Neutrophil (primary cell): ENCODE measurements at regions not wholly inside any gene's neighbourhood (a gene's known extent, or its start where the extent isn't known, plus 50 kb on each side); places are given as distances from the start of the nearest gene placed in this dataset.
"Not testable (repeated sequence)": the region's sequence is repeated elsewhere in the genome, so short reads cannot be mapped to it uniquely, and the experiment has no call there.

Experiments used
- H3K27ac ChIP-seq: fragments of 200-600 bp; sonication (generic); 2 replicates; pipeline ENCODE4 v1.5.1; 2016; ENCODE audit warnings: mild to moderate bottlenecking, moderate library complexity
- H3K27me3 ChIP-seq: fragments of 200-600 bp; sonication (generic); 2 replicates; pipeline ENCODE4 v1.6.0; 2016; ENCODE audit warnings: mild to moderate bottlenecking
- H3K36me3 ChIP-seq: fragments of 200-600 bp; sonication (generic); 2 replicates; pipeline ENCODE4 v1.5.1; 2017
- H3K4me1 ChIP-seq, 2 experiments: fragments of 200-600 bp in 1 of 2; sonication (generic) in 1 of 2; 1 replicate in 1 of 2; 2 replicates in 1 of 2; pipeline versions ENCODE4 v1.5.1 to v1.6.1; 2013 to 2016; ENCODE audit warnings: low read depth in 1 of 2, low read length in 1 of 2, mild to moderate bottlenecking in 1 of 2, moderate library complexity in 1 of 2; ENCODE audit not compliant: control insufficient read depth in 1 of 2, insufficient read depth in 1 of 2
- H3K4me3 ChIP-seq, 2 experiments: fragments of 200-600 bp in 1 of 2; sonication (generic) in 1 of 2; 1 replicate in 1 of 2; 2 replicates in 1 of 2; pipeline ENCODE4 v1.5.1; 2013 to 2016; ENCODE audit warnings: low read depth in 1 of 2, low read length in 1 of 2, mild to moderate bottlenecking in 1 of 2, moderate library complexity in 1 of 2
- H3K9me3 ChIP-seq: fragments of 200-600 bp; sonication (generic); 2 replicates; pipeline ENCODE4 v1.5.1; 2016
- TF ChIP-seq, protein P1 (sequence below): fragments of 200-600 bp; sonication (generic); IDR thresholded peaks from 2 replicates; pipeline ENCODE4 v1.5.1; 2016; ENCODE audit warnings: antibody characterized with exemption

DNA sequence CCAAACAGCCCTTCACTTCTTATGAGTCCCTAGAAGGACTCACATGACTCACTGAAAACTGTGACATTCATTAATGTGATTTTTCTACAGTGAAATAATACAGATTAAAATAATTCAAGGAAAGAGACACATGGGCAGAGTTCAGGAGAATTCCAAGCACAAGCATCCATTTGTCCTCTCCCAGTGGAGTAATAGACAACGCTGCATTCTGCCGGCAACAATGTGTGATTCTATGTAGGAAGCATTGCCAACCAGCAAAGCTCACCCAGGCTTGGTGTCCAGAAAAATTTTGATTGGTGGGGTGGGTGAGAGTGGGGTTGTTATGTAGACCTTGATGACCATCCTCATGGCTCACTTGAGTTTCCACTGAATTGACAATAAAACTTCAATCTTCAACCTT lies 123.9 kb downstream of the VPREB1 start:
- Histone ChIP-seq H3K4me1 (no peaks in the 10 kb centered on the region), H3K4me3 (no peak overlapping the region), H3K27me3 (peaks cover 9% of the 10 kb centered on the region), H3K9me3 (no peaks in the 10 kb centered on the region), H3K27ac (no peak overlapping the region), H3K36me3 (no peaks in the 10 kb centered on the region)
- TF ChIP-seq, protein P1, sequence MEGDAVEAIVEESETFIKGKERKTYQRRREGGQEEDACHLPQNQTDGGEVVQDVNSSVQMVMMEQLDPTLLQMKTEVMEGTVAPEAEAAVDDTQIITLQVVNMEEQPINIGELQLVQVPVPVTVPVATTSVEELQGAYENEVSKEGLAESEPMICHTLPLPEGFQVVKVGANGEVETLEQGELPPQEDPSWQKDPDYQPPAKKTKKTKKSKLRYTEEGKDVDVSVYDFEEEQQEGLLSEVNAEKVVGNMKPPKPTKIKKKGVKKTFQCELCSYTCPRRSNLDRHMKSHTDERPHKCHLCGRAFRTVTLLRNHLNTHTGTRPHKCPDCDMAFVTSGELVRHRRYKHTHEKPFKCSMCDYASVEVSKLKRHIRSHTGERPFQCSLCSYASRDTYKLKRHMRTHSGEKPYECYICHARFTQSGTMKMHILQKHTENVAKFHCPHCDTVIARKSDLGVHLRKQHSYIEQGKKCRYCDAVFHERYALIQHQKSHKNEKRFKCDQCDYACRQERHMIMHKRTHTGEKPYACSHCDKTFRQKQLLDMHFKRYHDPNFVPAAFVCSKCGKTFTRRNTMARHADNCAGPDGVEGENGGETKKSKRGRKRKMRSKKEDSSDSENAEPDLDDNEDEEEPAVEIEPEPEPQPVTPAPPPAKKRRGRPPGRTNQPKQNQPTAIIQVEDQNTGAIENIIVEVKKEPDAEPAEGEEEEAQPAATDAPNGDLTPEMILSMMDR, result no peak

DNA sequence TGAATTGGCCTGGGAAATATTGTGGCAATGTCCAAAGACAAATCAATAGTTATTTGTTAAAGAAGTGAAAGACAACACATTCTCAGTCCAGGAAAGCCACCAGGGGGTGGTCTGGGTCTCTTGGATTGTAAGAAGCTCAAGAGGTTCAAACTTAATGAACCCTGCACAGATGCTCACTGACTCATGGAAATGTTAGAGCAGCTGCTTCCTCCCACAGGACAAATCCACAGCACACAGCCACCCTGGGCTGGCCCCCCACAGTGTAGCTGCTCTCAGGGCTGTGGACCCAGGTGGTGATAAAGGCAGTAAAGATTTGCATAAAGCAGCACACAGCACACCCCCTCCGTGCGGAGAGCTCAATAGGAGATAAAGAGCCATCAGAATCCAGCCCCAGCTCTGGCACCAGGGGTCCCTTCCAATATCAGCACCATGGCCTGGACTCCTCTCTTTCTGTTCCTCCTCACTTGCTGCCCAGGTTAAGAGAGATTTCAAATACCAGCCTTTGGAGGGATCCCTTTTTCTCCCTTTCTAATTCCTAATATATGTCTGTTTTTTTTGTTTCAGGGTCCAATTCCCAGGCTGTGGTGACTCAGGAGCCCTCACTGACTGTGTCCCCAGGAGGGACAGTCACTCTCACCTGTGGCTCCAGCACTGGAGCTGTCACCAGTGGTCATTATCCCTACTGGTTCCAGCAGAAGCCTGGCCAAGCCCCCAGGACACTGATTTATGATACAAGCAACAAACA lies 124.8 kb downstream of the VPREB1 start:
- H3K4me1 ChIP-seq, H3K36me3 ChIP-seq, H3K9me3 ChIP-seq, H3K4me3 ChIP-seq, H3K27ac ChIP-seq, H3K27me3 ChIP-seq: not testable (repeated sequence)

DNA sequence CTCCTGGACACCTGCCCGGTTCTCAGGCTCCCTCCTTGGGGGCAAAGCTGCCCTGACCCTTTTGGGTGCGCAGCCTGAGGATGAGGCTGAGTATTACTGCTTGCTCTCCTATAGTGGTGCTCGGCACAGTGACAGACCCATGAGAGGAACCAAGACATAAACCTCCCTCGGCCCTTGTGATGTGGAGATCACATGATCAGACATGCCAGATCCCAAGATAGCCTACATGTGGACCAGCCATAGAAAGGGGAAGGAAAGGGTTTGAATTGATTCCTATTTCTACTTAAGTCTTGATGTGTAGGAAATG lies 125.3 kb downstream of the VPREB1 start:
- H3K27ac ChIP-seq, result no peak overlapping the region

DNA sequence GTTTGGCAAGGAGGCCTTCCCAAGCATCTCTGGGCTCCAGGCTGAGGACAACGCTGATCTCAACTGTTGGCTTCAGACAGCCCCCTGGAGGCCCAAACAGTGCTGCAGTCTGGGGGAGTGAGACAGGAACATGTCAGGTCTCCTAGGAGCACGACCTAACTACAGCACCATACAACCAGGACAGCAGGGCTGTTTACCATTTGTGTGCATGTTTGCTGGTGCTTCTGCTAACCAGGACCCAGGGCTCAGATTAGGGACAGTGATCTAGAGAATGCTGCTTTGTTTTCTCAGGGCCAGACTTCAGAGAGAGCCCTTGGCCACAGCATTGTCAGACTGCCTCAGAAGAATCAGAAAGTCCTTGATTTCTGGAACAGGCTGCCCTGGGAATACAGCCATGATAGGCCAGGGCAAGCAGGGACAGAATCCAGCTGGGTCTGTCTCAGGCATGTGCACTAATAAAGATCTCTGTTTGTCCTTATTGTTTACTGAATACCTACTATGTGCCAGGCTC lies 126.5 kb downstream of the VPREB1 start:
- Histone ChIP-seq H3K4me3 (no peak overlapping the region), H3K36me3 (no peaks in the 10 kb centered on the region), H3K27ac (no peak overlapping the region), H3K27me3 (peaks cover 9% of the 10 kb centered on the region), H3K4me1 (no peaks in the 10 kb centered on the region), H3K9me3 (no peaks in the 10 kb centered on the region)
- TF ChIP-seq, protein P1, result no peak

More for the DNA sequence above, 125.3 kb downstream of the VPREB1 start:
- Histone ChIP-seq H3K9me3 (no peaks in the 10 kb centered on the region), H3K4me1 (no peaks in the 10 kb centered on the region), H3K4me3 (no peak overlapping the region), H3K27me3 (peaks cover 9% of the 10 kb centered on the region), H3K36me3 (no peaks in the 10 kb centered on the region)
- TF ChIP-seq, protein P1, result no peak

DNA sequence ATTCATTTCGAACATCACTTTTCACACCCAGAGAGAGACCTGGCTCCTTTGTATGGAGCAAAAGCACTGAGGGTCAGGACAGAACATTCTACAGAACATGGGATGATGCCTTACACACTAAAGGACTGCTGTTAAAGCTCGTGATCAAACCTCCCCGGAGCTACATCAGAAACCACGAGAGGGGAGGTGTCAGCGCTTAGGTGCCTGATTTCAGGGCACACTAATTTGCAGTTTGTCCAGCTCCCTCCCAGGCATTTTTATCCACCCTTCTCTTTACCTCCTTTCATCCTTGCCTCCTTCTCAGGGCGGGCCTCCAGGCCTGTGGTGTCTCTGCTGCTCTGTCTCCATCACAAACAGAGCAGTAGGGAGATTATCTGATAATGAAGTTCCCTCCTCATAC lies 127.5 kb downstream of the VPREB1 start:
- no peaks in the 10 kb centered on the region for H3K4me1 ChIP-seq
- no peak overlapping the region for H3K27ac ChIP-seq
- no peak overlapping the region for H3K4me3 ChIP-seq
- TF ChIP-seq, protein P1, result no peak
- H3K9me3 ChIP-seq, result no peaks in the 10 kb centered on the region
- H3K36me3 ChIP-seq, result no peaks in the 10 kb centered on the region
- peaks cover 9% of the 10 kb centered on the region for H3K27me3 ChIP-seq

DNA sequence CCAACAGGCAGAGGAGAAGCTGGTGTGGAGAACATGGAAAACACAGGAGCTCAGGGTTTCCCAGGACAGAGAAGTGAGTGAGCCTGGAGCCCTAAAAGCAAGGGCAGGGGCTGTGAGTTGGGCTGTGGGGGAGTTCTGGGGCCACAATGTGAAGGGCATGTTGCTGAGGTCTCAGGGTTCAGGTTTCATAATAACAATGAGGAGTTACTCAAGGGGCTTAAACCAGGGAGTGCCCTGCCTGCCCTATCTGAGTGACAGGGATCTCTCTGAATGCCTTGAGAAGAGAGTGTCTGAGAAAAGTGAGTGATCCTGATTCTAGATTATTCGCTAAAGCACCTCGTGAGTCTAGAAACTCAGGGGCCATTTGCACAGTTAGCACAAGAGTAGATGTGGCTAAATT lies 129.6 kb downstream of the VPREB1 start:
- Histone ChIP-seq H3K36me3 (no peaks in the 10 kb centered on the region), H3K9me3 (no peaks in the 10 kb centered on the region), H3K27me3 (peaks cover 9% of the 10 kb centered on the region), H3K27ac (no peak overlapping the region), H3K4me1 (no peaks in the 10 kb centered on the region), H3K4me3 (no peak overlapping the region)
- TF ChIP-seq, protein P1, result no peak
